Embryonic facial prominence (tissue), 1 donor: ENCODE measurements at regions not wholly inside any gene's neighbourhood (a gene's known extent, or its start where the extent isn't known, plus 50 kb on each side); places are given as distances from the start of the nearest gene placed in this dataset.

ENCODE experiments used
- DNase-seq: peaks from one replicate; pipeline ENCODE4 v3.0.0-alpha.2; 2016; ENCODE audit errors: extremely low spot score

DNA sequence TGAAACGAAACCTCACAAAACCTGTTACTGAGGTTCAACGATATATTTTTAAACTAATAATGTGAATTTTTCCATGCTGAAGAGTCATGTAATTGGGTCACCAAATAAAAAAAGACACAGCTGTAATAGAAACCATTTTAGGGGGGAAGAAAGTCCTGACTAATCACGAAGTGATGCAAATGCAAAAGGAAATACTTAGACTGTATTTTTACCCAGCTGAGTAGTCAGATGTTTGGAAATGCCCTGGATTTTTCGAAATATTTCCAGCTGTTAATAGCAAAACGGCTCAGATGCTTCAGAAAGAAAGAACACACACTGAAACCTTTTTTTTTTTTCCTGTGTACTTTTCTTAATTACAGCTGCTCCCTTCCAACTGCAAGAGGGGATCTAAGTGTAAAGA lies 210.3 kb downstream of the SETD4 start:
- no peak for DNase-seq

DNA sequence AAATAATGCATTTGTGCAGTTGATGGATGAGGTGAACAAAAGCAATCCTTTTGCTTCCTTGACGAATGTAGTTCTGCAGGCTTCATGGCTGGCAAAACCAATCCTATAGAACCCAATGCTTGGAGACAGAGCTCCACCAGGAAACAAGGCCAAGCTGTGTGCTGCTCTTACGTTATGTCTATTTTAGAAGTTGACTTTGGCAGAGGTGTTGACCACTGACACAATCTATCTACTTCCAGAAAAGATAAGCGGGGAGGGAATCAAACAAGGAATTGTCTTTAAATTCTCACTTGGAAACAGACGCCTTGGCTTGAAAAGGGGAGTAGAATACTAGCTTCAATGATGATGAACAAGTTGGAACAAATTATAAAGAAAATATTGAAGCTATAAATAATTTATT lies 211.2 kb downstream of the SETD4 start:
- no peak for DNase-seq

DNA sequence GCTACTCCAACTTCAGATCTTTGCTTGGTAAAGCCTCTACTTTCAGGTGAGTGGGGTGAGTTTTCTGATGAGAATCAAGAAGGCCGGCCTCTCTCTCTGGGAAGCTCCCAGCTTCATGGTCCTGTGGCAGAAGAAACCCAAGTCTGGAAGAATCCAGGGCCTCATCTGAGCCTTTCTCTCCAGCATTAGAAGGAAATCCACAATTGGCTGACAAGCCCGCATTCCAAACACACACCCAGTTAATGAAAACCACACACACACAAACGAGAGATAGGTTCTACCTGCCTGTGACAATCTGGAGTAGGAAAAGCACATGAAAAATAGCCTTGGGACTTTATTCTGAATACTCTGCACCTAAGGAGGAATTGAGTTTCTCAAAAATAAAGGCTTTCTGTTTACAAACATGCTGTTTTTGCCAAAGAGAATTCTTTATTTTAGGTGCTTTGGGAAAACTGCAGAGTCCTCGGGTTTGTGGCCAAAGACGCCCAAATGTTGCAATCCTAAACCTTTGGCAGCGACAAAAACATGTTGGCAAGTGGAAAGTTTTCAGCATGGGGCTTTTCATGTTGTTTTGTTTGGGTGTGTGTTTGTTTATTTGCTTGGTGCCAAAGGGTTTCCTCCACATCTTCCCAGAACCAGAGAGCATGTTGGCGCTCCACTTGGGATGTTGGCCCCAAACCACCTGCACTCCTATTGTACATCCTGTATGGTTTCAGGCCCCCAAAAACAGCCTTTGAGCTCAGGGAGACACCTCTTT lies 216.2 kb downstream of the SETD4 start:
- DNase-seq = no peak

DNA sequence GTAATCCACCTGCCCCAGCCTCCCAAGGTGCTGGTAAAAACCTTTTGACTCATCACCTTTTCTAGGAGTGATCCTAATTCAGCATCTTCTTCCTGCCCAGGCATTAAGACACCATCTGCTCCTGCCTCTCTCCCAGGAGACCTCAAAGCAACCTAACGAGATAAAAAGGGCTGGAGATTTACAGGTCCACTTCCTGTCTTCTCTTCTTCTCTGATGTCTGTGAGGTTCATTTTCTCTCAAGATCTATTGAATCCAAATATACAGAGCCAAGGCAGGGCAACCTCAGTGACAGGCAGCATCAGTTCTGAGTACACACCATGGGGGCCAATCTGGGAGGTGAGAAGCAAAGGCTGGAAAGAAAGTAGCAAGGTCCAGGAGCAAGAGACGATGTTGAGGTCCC lies 219.4 kb downstream of the SETD4 start:
- no peak for DNase-seq

DNA sequence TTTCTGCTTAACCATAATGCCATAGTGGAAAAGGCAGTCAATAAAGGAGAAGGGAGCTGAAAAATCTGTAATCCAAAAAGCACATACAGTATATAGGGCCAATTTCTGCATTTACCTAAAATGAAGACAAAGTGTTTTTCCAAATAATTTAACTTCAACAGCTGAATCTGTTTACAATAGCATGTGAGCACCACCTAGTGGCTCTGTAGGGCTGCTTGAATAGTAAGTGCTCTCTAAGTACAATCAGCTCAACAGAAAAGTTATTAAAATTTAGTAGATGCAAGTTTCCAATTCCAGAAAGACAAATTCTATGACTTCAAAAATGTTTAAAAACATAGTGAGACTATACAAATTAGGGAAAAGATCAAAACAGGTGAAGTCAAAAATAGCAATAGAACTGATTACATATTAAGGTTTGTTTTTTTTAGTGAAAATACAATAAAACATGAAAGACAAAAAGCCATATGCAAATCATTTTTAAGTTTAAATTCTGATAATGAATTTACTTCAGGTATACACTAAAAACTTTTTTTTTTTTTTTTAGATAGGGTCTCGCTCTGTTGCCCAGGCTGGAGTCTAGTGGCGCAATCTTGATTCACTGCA lies 220.0 kb downstream of the SETD4 start:
- DNase-seq = peak; percentile 70

DNA sequence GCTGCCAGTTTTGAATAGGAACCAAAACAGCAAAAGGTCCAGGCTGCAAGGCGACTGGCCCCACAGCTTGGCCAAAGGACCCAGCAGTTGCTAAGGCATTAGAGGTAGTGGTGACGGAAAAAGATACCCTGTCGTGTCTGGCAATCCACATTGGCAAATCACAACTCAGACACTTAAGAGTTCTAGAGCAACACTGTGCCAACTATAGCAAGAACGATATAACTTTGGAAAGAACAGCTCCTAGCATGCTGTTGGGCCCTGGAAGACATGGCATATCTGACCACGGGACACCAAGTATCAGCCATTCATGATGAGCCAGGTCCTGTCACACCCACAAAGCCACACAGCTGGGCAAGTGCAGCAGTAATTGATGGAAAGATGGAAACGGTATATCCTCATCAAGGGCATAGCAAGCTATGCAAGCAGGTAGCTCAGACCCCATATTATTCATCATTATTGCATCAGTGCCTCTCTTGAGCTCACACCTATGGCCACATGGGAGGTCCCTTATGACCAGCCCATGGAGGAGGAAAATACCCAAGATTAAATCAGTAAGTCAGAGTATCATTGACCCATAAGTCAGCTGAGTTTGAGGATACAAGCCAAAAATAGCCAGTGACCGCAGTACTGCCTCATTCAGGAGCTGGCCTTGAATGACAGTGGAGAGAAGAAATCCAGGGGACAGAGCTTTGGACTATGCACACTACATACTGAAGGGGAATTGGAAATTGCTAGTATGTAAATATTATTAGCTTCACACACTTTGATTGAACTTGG lies 221.2 kb downstream of the SETD4 start:
- no peak for DNase-seq

DNA sequence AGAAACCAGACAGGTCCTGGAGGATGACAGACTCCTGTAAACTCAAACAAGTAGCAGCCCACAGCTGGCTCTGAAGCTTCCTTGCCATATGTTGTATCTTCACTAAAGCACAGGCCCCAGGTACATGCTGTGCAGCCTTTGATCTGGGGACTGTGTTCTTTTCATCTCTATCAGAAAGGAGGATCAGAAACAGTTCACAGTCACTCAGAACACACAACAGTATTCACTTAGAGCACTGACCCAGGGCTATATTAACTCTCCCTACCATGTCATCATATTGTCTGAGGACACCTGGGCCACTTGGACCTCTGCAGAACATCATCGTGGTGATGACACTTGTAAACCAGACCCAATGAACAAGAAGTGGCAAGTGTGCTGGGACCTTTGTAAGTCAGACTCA lies 222.0 kb downstream of the SETD4 start:
- no peak for DNase-seq

DNA sequence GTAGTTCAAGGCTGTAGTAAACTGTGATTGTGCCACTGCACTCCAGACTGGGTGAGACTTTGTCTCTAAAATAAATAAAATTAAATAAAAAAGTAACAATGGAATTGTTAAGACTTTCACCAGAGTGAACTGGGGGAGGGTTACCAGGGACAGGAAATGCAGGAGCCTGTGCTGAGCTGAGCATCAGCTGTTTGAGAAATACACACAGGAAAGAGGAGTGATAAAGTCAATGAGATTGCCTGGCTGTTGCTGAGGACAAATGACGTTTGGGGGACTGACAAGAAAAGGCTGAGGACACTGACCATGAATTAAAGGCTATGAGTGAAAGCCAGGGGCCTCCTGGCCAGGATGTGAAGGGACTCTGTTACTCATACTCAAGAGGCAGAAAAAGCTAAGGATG lies 226.3 kb downstream of the SETD4 start:
- no peak for DNase-seq

DNA sequence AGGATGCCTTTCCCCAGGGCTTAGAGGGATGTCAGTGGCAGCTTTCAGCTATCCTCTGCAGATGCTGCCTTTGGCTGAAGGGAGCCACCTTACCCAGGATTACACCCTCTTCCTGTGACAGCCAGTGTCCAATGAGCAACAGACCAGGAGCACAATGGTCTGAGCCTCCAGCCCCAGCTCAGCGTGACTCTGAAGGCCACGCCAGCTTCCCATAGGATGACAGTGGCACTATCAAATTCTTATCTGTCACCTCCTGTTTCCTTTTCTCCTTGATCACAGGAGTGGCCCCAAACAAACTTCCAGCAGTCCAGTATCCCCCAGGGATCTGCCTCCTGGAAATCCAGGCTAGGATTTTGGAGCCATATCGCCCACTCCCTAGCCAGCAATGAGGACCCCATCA lies 226.9 kb downstream of the SETD4 start:
- no peak for DNase-seq

DNA sequence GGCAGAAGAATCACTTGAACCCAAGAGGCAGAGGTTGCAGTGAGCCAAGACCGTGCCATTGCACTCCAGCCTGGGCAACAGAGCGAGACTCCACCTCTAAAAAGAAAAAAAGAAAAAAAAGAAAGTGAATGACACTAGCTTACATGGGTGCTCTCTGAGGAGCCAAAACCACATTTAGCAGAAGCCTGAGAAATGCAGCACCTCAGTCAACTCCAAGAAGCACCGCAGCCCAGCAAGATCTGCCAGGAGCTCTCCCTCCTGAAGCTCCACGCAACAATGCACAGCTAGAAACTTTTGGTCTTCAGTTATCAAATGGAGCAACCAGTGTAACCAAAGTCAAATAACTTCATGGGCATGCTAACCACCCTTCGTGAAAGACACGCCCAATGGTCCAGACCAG lies 229.1 kb downstream of the SETD4 start:
- DNase-seq = no peak

DNA sequence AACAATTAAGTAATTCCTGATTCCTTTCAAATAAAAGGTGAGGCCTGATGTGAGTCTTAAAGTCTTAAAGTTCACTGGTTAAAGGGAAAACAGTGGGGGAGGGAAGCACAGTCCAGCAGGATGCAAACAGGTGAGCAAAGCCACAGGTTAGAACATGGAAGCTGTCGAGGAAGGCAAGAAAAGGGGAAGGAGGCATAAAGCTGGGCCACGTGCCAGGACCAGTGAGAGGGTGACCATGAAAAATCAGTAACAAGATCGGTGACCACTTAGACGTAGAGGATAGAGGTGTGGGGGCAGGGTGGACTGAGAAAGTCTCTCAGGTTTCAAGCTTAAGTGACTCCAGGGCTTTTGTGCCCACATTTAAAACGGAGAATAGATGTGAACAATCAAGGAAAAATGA lies 231.3 kb downstream of the SETD4 start:
- no peak for DNase-seq

DNA sequence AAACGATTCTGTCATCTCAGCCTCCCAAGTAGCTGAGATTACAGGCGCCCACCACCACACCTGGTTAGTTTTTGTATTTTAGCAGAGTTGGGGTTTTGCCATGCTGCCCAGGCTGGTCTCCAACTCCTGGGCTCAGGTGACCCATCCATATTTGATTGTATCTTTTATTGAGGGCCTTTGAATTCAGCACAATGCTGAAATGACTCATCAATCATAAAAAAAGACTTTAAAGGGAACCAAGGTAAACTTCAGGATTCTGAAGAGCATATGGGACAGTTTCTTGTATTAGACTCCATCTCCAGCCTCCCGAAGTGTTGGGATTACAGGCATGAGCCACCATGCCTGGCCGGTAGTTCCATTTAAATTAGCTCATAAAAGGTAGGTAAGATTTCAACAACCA lies 232.2 kb downstream of the SETD4 start:
- DNase-seq = no peak

DNA sequence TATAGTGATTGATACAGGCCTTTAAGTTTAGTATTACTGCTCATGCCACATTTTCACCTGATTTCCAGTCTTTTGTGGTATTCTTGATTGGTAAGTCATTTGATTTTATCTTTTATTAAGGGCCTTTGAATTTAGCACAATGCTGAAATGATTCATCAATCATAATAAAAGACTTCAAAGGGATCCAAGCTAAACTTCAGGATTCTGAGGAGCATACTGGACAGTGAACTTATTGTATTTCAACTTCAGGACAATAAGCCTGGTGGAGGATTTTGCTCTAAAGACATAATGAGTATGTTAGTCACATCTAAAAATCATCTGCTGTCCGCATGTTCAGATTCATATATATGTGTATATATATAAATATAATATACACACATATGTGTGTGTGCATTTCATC lies 233.3 kb downstream of the SETD4 start:
- DNase-seq = no peak

DNA sequence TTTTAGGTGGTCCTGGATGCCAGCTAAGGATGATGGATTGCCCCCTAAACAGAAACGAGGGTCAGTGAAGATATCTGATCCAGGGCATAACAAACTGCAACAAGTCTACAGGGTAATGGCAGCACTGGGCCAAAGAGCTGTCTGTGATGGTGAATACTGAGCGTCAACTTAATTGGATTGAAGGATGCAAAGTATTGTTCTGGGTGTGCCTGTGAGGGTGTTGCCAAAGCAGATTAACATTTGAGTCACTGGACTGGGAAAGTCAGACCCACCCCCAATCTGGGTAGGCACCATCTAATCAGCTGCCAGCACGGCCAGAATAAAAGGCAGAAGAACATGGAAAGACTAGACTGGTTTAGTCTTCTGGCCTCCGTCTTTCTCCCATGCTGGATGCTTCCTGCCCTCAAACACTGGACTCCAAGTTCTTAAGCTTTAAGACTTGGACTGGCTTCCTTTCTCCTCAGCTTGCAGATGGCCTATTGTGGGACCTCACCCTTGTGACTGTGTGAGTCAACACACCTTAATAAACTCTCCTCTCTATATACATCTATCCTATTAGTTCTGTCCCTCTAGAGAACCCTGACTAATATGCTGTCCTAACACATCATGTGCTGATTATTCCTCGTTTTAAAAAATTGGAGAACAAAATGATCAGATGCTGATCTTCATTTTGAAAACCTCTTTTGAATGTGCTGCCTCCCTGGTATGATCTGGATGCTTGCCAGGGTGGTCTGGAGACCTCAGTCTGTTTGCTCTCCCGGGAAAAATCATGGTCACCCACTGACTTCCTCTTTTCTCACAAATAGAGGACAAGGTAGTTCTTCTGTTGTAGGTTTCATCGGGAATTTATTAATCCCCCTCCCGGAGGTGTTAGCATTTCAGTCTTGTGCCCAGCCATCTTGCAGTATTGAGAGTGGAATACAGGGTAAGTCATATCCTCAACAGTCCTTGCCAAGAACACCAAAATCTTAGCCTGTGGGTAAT lies 234.7 kb downstream of the SETD4 start:
- DNase-seq = no peak

DNA sequence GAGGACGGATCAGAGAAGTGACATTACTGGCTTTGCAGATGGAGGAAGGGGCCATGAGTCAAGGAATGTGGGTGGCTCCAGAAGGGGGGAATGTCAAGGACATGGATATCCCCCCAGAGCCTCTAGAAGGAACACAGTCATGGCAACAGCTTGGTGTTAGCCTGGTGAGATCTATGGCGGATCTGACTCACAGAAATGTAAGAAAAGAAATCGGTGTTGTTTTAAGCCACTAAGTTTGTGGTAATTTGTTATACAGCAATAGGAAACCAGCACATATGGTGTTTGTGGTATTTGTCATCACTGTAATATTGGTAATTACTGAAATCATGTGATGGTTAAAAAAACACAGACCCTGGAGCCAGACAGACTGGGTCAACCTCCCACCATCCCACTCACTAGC lies 236.2 kb downstream of the SETD4 start:
- DNase-seq = no peak

DNA sequence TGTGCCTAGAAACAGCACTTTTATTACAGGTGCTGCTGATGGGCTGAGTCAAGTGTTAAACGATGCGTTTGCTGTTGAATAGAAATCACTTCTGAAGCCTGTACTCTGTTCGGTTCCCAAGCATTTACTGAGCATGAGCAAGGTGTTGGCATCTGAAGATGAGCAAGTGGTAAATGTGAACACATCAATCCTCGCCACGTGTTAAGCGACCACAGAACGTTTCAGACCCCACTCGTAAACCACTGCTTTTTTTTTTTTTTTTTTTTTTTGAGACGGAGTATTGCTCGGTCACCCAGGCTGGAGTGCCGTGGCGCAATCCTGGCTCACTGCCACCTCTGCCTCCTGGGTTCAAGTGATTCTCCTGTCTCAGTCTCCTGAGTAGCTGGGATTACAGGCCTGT lies 241.2 kb downstream of the SETD4 start:
- DNase-seq = no peak

DNA sequence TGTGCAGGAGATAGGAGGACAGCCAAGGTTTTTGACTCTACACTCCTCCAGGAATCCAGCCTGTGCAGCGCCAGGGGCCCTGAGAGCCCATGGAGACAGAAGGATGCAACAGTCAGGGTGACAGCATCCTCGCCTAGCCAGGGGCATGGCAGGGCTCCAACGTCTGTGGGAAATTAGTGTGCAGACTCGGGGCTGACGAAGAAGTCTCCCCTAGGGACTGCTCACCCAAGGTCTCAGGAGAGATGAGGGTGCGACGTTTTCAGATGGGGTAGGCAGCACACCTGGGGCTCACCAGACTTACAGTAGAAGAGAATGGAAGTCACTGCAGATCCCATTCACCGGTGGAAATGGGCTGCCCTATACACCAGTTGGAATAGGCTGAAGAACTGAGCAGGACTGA lies 241.7 kb downstream of the SETD4 start:
- no peak for DNase-seq

DNA sequence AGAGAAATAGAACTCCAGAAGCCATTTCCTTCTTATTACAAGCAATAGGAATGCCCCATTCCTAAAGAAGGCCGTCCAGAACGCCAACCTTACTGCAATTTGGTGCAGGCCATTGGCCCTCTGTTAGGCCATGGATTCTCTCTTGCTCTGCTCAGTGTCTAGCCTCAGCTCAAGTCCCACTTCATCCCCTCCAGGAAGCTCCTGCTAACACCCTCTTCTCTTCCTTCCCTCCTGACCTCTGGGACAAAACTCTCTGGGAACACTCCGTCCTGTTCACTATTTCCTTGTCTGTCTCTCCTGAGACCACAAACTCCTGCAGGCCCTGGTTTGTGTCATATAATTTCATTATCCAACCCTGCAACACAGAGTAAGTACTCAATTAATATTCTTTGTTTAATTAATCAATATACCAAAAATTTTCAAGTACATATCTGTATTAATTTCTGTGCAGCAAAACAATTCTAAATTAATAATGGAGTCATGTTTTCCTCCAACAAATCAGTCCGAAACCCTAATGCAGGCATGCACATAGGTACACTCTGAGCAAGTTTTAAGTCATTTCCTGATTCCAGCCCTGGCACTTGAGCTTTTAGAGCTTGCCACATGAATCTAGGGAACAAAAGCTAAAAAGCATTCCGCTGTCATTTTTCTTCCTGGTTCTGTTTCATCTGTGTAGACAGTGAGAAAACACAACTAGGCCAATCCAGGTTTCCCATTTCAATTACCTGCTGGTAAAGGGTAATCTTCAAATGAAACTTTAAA lies 245.3 kb downstream of the SETD4 start:
- DNase-seq = no peak

DNA sequence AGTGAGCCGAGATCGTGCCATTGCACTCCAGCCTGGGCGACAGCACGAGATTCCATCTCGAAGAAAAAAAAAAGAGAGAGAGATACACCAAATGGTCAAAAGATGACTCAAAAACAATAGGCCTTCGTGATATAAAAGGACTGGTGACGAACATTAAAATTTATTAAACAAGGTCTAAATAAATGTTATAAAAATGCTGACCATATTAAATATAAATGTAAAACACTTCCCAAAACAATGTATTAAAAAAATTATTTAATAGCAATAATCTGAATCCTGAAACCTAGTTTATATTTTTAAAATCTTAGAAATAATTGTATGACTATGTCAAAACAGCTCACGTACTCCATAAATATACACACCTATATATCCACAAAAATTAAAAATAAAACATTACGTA lies 247.6 kb downstream of the SETD4 start:
- DNase-seq = no peak

DNA sequence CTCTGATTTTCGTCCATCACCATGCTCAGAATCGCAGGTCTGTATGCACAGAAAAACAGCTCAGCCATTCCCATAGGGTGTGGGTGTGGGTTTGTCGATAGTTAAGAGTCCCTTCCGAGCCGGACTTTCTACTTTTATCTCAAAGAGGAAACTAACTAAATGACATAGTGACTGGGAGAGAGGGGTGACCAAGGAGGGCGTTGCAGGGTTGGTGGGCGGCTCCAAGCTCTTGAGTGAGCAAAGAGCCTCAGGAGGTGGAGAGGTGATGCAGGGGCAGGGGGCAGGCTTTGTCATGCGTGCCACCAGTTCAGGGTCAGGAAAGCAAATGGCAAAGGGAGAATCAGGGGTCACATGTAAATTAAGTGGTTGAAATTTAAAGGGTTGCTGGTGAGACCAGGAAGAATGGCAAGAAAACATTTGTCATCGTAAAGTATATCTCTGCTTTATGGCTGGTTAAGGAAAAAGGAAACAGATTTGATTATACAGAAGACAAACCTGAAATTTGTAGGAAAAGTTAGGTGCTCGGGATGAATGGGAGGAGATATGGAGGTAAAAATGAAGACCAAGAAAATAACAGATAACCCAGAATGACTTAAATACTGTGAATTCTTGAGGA lies 249.0 kb downstream of the SETD4 start:
- DNase-seq = no peak
